HG02943 (cell line): ENCODE measurements at regions not wholly inside any gene's neighbourhood (a gene's known extent, or its start where the extent isn't known, plus 50 kb on each side); places are given as distances from the start of the nearest gene placed in this dataset.
"Not testable (repeated sequence)": the region's sequence is repeated elsewhere in the genome, so short reads cannot be mapped to it uniquely, and the experiment has no call there.

Source experiments
- ATAC-seq: cut with Tn5 transposase; IDR thresholded peaks from one replicate; pipeline ENCODE4 v1.9.1; 2021; ENCODE audit warnings: mild to moderate bottlenecking, low read depth, moderate library complexity; ENCODE audit not compliant: unreplicated experiment

GRCh38 chr17:33871720-33872540 lies 383.2 kb upstream of the CCL2 start:
- no peak for ATAC-seq

GRCh38 chr17:33873201-33873617 lies 381.9 kb upstream of the CCL2 start:
- ATAC-seq, result no peak

- no peak for ATAC-seq
These were observed 380.4 kb upstream of the CCL2 start for GRCh38 chr17:33874617-33875060.

GRCh38 chr17:33875973-33876372 lies 379.1 kb upstream of the CCL2 start:
- no peak for ATAC-seq

- not testable (repeated sequence) for ATAC-seq
These were observed 372.8 kb upstream of the CCL2 start for GRCh38 chr17:33882273-33882672.

GRCh38 chr17:33882677-33883076 lies 372.4 kb upstream of the CCL2 start:
- not testable (repeated sequence) for ATAC-seq

GRCh38 chr17:33888455-33888854 lies 366.6 kb upstream of the CCL2 start:
- ATAC-seq, result no peak

GRCh38 chr17:33889040-33889439 lies 366.0 kb upstream of the CCL2 start:
- ATAC-seq, result no peak

- ATAC-seq, result no peak
These were observed 365.3 kb upstream of the CCL2 start for GRCh38 chr17:33889766-33890165.

- ATAC-seq, result no peak
These were observed 362.1 kb upstream of the CCL2 start for GRCh38 chr17:33892717-33893591.

GRCh38 chr17:33895491-33895890 lies 359.6 kb upstream of the CCL2 start:
- no peak for ATAC-seq

GRCh38 chr17:33896263-33896662 lies 358.8 kb upstream of the CCL2 start:
- ATAC-seq, result no peak

GRCh38 chr17:33901085-33901484 lies 354.0 kb upstream of the CCL2 start:
- ATAC-seq, result no peak

GRCh38 chr17:33902901-33903449 lies 352.1 kb upstream of the CCL2 start:
- ATAC-seq, result no peak

- ATAC-seq, result no peak
These were observed 350.6 kb upstream of the CCL2 start for GRCh38 chr17:33904476-33904875.

- no peak for ATAC-seq
These were observed 349.7 kb upstream of the CCL2 start for GRCh38 chr17:33905338-33905800.

GRCh38 chr17:33908363-33909064 lies 346.6 kb upstream of the CCL2 start:
- no peak for ATAC-seq

- ATAC-seq, result no peak
These were observed 344.8 kb upstream of the CCL2 start for GRCh38 chr17:33910200-33910857.

- ATAC-seq, result no peak
These were observed 341.0 kb upstream of the CCL2 start for GRCh38 chr17:33914125-33914524.

- ATAC-seq, result no peak
These were observed 332.1 kb upstream of the CCL2 start for GRCh38 chr17:33922971-33923370.
